Testis (tissue), 2 donors: ENCODE measurements at regions not wholly inside any gene's neighbourhood (a gene's known extent, or its start where the extent isn't known, plus 50 kb on each side); places are given as distances from the start of the nearest gene placed in this dataset.

Experiments
- CTCF ChIP-seq, 3 experiments: fragments of 450-650 bp in 2 of 3; fragments of 200-600 bp in 1 of 3; sonication (generic) in 1 of 3; IDR thresholded peaks; one replicate each; pipeline ENCODE4 v1.5.1; 2016 to 2019; ENCODE audit warnings: antibody characterized with exemption in 3 of 3, mild to moderate bottlenecking in 2 of 3, moderate library complexity in 1 of 3
- POLR2A ChIP-seq: fragments of 450-650 bp; IDR thresholded peaks from one replicate; pipeline ENCODE4 v1.6.1; 2017; ENCODE audit warnings: antibody characterized with exemption, mild to moderate bottlenecking, moderate library complexity

GRCh38 chr11:119474682-119475596 is 52.0 kb upstream of the THY1 start:
- TF ChIP-seq CTCF (IDR thresholded peaks at IDR 0.05) (peak; percentile 76 to 94 (median 92)), POLR2A (no peak)
